Colonic mucosa (tissue), 4 donors: ENCODE measurements at regions not wholly inside any gene's neighbourhood (a gene's known extent, or its start where the extent isn't known, plus 50 kb on each side); places are given as distances from the start of the nearest gene placed in this dataset.

Experiments used
- DNase-seq: peaks from one replicate; pipeline ENCODE4 v3.0.0-alpha.2; 2020
- H3K27ac ChIP-seq: fragments of 200-600 bp; one replicate; pipeline ENCODE4 v1.8.0; 2021
- H3K27me3 ChIP-seq: fragments of 200-600 bp; one replicate; pipeline ENCODE4 v1.8.0; 2021
- H3K36me3 ChIP-seq: fragments of 200-600 bp; one replicate; pipeline ENCODE4 v1.8.0; 2021
- H3K4me1 ChIP-seq: fragments of 200-600 bp; one replicate; pipeline ENCODE4 v1.8.0; 2021; ENCODE audit warnings: mild to moderate bottlenecking
- H3K4me3 ChIP-seq: fragments of 200-600 bp; one replicate; pipeline ENCODE4 v1.8.0; 2021
- H3K9ac ChIP-seq, 2 donors: one replicate each; pipeline ENCODE4 v1.7.0; 2013; ENCODE audit warnings: control low read depth in 2 of 2, low read depth in 2 of 2, low read length in 2 of 2
- H3K9me3 ChIP-seq: fragments of 200-600 bp; one replicate; pipeline ENCODE4 v1.8.0; 2021
- CTCF ChIP-seq: fragments of 200-600 bp; IDR thresholded peaks from one replicate; pipeline ENCODE4 v1.8.0; 2022; ENCODE audit warnings: antibody characterized with exemption, mild to moderate bottlenecking
- intact Hi-C: fragments of 100-400 bp; cut with DNase I; formaldehyde crosslinking; loops from one replicate; pipeline ENCODE4 v1.14.1; 2022
- donor health status: healthy.
- donor health status: DM: no; HTN: no; CAD: no.
- donor health status: DM: no; HTN: no; CAD: no.

GRCh38 chr18:38087538-38087937, 521.9 kb upstream of the CELF4 start:
- Histone ChIP-seq H3K36me3 (no peaks in the 10 kb centered on the region), H3K4me3 (no peak overlapping the region), H3K27me3 (no peaks in the 10 kb centered on the region), H3K9ac (no peak overlapping the region), H3K9me3 (no peaks in the 10 kb centered on the region), H3K4me1 (no peaks in the 10 kb centered on the region), H3K27ac (no peak overlapping the region)
- TF ChIP-seq CTCF = no peak
- intact Hi-C loops = no loop called here
- no peak for DNase-seq

- no peaks in the 10 kb centered on the region for H3K9me3 ChIP-seq
- H3K36me3 ChIP-seq = no peaks in the 10 kb centered on the region
- H3K27ac ChIP-seq = no peak overlapping the region
- TF ChIP-seq CTCF = no peak
- H3K4me3 ChIP-seq = no peak overlapping the region
- no peaks in the 10 kb centered on the region for H3K4me1 ChIP-seq
- no peak for DNase-seq
- intact Hi-C loops = no loop called here
- H3K9ac ChIP-seq = no peak overlapping the region
- H3K27me3 ChIP-seq = no peaks in the 10 kb centered on the region
Observed at GRCh38 chr18:38081516-38081915, 515.9 kb upstream of the CELF4 start.

- H3K9ac ChIP-seq = no peak overlapping the region
- no peak overlapping the region for H3K4me3 ChIP-seq
- no peaks in the 10 kb centered on the region for H3K4me1 ChIP-seq
- H3K27ac ChIP-seq = no peak overlapping the region
- no peak for TF ChIP-seq CTCF
- no peaks in the 10 kb centered on the region for H3K36me3 ChIP-seq
- DNase-seq = no peak
- no peaks in the 10 kb centered on the region for H3K27me3 ChIP-seq
- intact Hi-C loops = no loop called here
- H3K9me3 ChIP-seq = no peaks in the 10 kb centered on the region
Observed at GRCh38 chr18:38077229-38077628, 511.6 kb upstream of the CELF4 start.

GRCh38 chr18:38076346-38077070, 510.9 kb upstream of the CELF4 start:
- no peaks in the 10 kb centered on the region for H3K9me3 ChIP-seq
- DNase-seq = no peak
- no peaks in the 10 kb centered on the region for H3K27me3 ChIP-seq
- no peak overlapping the region for H3K9ac ChIP-seq
- no peaks in the 10 kb centered on the region for H3K36me3 ChIP-seq
- intact Hi-C loops = no loop called here
- no peak overlapping the region for H3K4me3 ChIP-seq
- no peak for TF ChIP-seq CTCF
- H3K27ac ChIP-seq = no peak overlapping the region
- no peaks in the 10 kb centered on the region for H3K4me1 ChIP-seq

- Histone ChIP-seq H3K36me3 (no peaks in the 10 kb centered on the region), H3K4me3 (no peak overlapping the region), H3K9ac (no peak overlapping the region), H3K4me1 (no peaks in the 10 kb centered on the region), H3K27ac (no peak overlapping the region), H3K27me3 (no peaks in the 10 kb centered on the region), H3K9me3 (no peaks in the 10 kb centered on the region)
- intact Hi-C loops = no loop called here
- TF ChIP-seq CTCF = no peak
- no peak for DNase-seq
Observed at GRCh38 chr18:38074298-38074876, 508.8 kb upstream of the CELF4 start.
